GM23338 (cell line): ENCODE measurements at regions not wholly inside any gene's neighbourhood (a gene's known extent, or its start where the extent isn't known, plus 50 kb on each side); places are given as distances from the start of the nearest gene placed in this dataset.

Experiments
- CREB1 ChIP-seq: fragments of 250-450 bp; sonication (Bioruptor Pico); IDR thresholded peaks from 2 replicates; pipeline ENCODE4 v1.5.0; 2020; ENCODE audit warnings: low read depth, mild to moderate bottlenecking, moderate library complexity
- CTCF ChIP-seq, 2 experiments: fragments of 200-600 bp in 1 of 2; sonication (generic) in 1 of 2; conservative IDR thresholded peaks; 2 replicates each; pipeline versions ENCODE4 v1.5.1 to v1.6.1; 2016 to 2017; ENCODE audit warnings: antibody characterized with exemption in 2 of 2, low read depth in 2 of 2, mild to moderate bottlenecking in 2 of 2, moderate library complexity in 1 of 2
- ETS1 ChIP-seq: IDR thresholded peaks from 2 replicates; pipeline ENCODE4 v1.6.1; 2016; ENCODE audit warnings: antibody characterized with exemption
- EZH2 ChIP-seq: fragments of 200-600 bp; sonication (generic); IDR thresholded peaks from one replicate; pipeline ENCODE4 v1.8.0; 2017; ENCODE audit warnings: antibody characterized with exemption, mild to moderate bottlenecking, low read depth; ENCODE audit not compliant: unreplicated experiment
- EZH2phosphoT487 ChIP-seq: fragments of 200-600 bp; sonication (generic); IDR thresholded peaks from one replicate; pipeline ENCODE4 v1.8.1; 2018; ENCODE audit warnings: antibody characterized with exemption; ENCODE audit not compliant: unreplicated experiment
- JUNB ChIP-seq: IDR thresholded peaks from one replicate; pipeline ENCODE4 v1.6.1; 2016; ENCODE audit warnings: antibody characterized with exemption; ENCODE audit not compliant: unreplicated experiment
- NANOG ChIP-seq: IDR thresholded peaks from 2 replicates; pipeline ENCODE4 v1.6.1; 2016; ENCODE audit warnings: antibody characterized with exemption, borderline replicate concordance
- POLR2AphosphoS5 ChIP-seq: IDR thresholded peaks from 2 replicates; pipeline ENCODE4 v1.6.1; 2016; ENCODE audit warnings: antibody characterized with exemption, low read depth
- REST ChIP-seq: IDR thresholded peaks from one replicate; pipeline ENCODE4 v1.6.1; 2018; ENCODE audit warnings: antibody characterized with exemption; ENCODE audit not compliant: unreplicated experiment
- ZNF114 ChIP-seq: fragments of 250-450 bp; sonication (Bioruptor Pico); IDR thresholded peaks from 2 replicates; pipeline ENCODE4 v1.5.0; 2020; ENCODE audit warnings: mild to moderate bottlenecking, moderate library complexity

GRCh38 chr12:89140602-89141238 lies 211.6 kb downstream of the DUSP6 start:
- TF ChIP-seq CTCF (conservative IDR thresholded peaks at IDR 0.05; ENCODE audit: low read depth in 2 of 2) (no peak), NANOG (no peak), CREB1 (no peak), EZH2 (no peak), EZH2phosphoT487 (no peak), POLR2AphosphoS5 (no peak), REST (no peak), ETS1 (no peak), JUNB (no peak), ZNF114 (no peak)
